IMR-90 (cell line): ENCODE measurements at regions not wholly inside any gene's neighbourhood (a gene's known extent, or its start where the extent isn't known, plus 50 kb on each side); places are given as distances from the start of the nearest gene placed in this dataset.

Experiments
- ATAC-seq: fragments of 200-7000 bp; cut with Tn5 transposase; 2 replicates; pipeline ENCODE4 v1.9.1; 2020; ENCODE audit warnings: low read depth, mild to moderate bottlenecking, moderate library complexity
- BruUV-seq: library from RNA; stranded (reverse); fragments of 400-500 nt; replicated peaks from 2 replicates; lab custom pipeline; 2021; lab: Mats Ljungman, UMichigan
- CTCF ChIA-PET: fragments of 300-600 bp; formaldehyde crosslinking; extraction: SDS; loops from one replicate; lab custom pipeline; 2021; ENCODE audit warnings: antibody characterized with exemption; lab: Yijun Ruan, JAX
- POLR2A ChIA-PET: fragments of 300-600 bp; sonication (Branson Sonifier 250); formaldehyde crosslinking; loops from one replicate; lab custom pipeline; 2022; ENCODE audit warnings: antibody characterized with exemption; ENCODE audit not compliant: unreplicated experiment; lab: Charles Lee
- DNase-seq: peaks from one replicate; pipeline ENCODE4 v3.0.0; 2013
- H2AFZ ChIP-seq: replicated peaks from 2 replicates; pipeline ENCODE3; 2013; ENCODE audit warnings: low read length, mild to moderate bottlenecking; ENCODE audit not compliant: poor library complexity
- H2AK5ac ChIP-seq: 2 replicates; pipeline ENCODE4 v1.6.1; 2013; ENCODE audit warnings: low read depth, low read length, inconsistent platforms
- H2AK9ac ChIP-seq: replicated peaks from 2 replicates; pipeline ENCODE3; 2013; ENCODE audit warnings: mild to moderate bottlenecking, low read depth, low read length, moderate library complexity; ENCODE audit not compliant: poor library complexity
- H2BK120ac ChIP-seq: 2 replicates; pipeline ENCODE4 v1.6.1; 2013; ENCODE audit warnings: low read depth, low read length, inconsistent platforms
- H2BK15ac ChIP-seq: 3 replicates; pipeline ENCODE4 v1.6.1; 2013; ENCODE audit warnings: low read depth, low read length, inconsistent platforms
- H2BK20ac ChIP-seq: 2 replicates; pipeline ENCODE4 v1.6.1; 2013; ENCODE audit warnings: low read depth, mild to moderate bottlenecking, inconsistent platforms, low read length, moderate library complexity
- H2BK5ac ChIP-seq: 2 replicates; pipeline ENCODE4 v1.6.1; 2013; ENCODE audit warnings: mild to moderate bottlenecking, low read depth, low read length, inconsistent platforms; ENCODE audit not compliant: poor library complexity, severe bottlenecking
- H3K14ac ChIP-seq: replicated peaks from 2 replicates; pipeline ENCODE4 v1.6.1; 2013; ENCODE audit warnings: low read depth, low read length, inconsistent platforms
- H3K18ac ChIP-seq: 2 replicates; pipeline ENCODE4 v1.6.1; 2013; ENCODE audit warnings: low read depth, low read length, control low read depth
- H3K23ac ChIP-seq: 2 replicates; pipeline ENCODE4 v1.6.1; 2013; ENCODE audit warnings: low read depth, low read length, inconsistent platforms
- H3K27ac ChIP-seq: 2 replicates; pipeline ENCODE4 v1.5.1; 2013; ENCODE audit warnings: mild to moderate bottlenecking, control low read depth, low read length; ENCODE audit not compliant: insufficient read depth
- H3K27me3 ChIP-seq: 2 replicates; pipeline ENCODE4 v1.6.1; 2013; ENCODE audit warnings: low read length; ENCODE audit not compliant: control insufficient read depth, insufficient read depth
- H3K36me3 ChIP-seq: 2 replicates; pipeline ENCODE4 v1.6.1; 2013; ENCODE audit warnings: low read length, mixed read lengths; ENCODE audit not compliant: control insufficient read depth, insufficient read depth
- H3K4ac ChIP-seq: 2 replicates; pipeline ENCODE4 v1.6.1; 2013; ENCODE audit warnings: low read depth, low read length, inconsistent platforms
- H3K4me1 ChIP-seq: 2 replicates; pipeline ENCODE4 v1.6.1; 2013; ENCODE audit warnings: low read length, mixed read lengths; ENCODE audit not compliant: control insufficient read depth, insufficient read depth
- H3K4me2 ChIP-seq: 2 replicates; pipeline ENCODE4 v1.6.1; 2013; ENCODE audit warnings: low read depth, mild to moderate bottlenecking, control low read depth, low read length, moderate library complexity
- H3K4me3 ChIP-seq: 2 replicates; pipeline ENCODE4 v1.5.1; 2013; ENCODE audit warnings: low read depth, mild to moderate bottlenecking, control low read depth, low read length, moderate library complexity; ENCODE audit not compliant: insufficient read depth
- H3K56ac ChIP-seq: 2 replicates; pipeline ENCODE4 v1.6.1; 2013; ENCODE audit warnings: low read length, inconsistent platforms; ENCODE audit not compliant: insufficient read depth; ENCODE audit errors: extremely low read depth
- H3K79me1 ChIP-seq, 2 experiments: 2 replicates each; pipeline ENCODE4 v1.6.1; 2013; ENCODE audit warnings: low read length in 2 of 2, inconsistent platforms in 1 of 2, low read depth in 1 of 2
- H3K9ac ChIP-seq: 2 replicates; pipeline ENCODE4 v1.6.1; 2013; ENCODE audit warnings: low read depth, low read length, control low read depth
- H3K9me1 ChIP-seq: 2 replicates; pipeline ENCODE4 v1.6.1; 2013; ENCODE audit warnings: low read length, inconsistent platforms; ENCODE audit not compliant: insufficient read depth
- H3K9me3 ChIP-seq: 2 replicates; pipeline ENCODE4 v1.6.1; 2013; ENCODE audit warnings: low read length; ENCODE audit not compliant: control insufficient read depth, insufficient read depth
- H4K20me1 ChIP-seq: 2 replicates; pipeline ENCODE4 v1.6.1; 2013; ENCODE audit warnings: low read length, inconsistent platforms; ENCODE audit not compliant: insufficient read depth
- H4K5ac ChIP-seq: 2 replicates; pipeline ENCODE4 v1.6.1; 2013; ENCODE audit warnings: mild to moderate bottlenecking, low read depth, low read length, control low read depth
- H4K8ac ChIP-seq, 2 experiments: 2 replicates each; pipeline ENCODE4 v1.6.1; 2013; ENCODE audit warnings: low read depth in 2 of 2, low read length in 2 of 2, control low read depth in 1 of 2, inconsistent platforms in 1 of 2
- H4K91ac ChIP-seq: 2 replicates; pipeline ENCODE4 v1.6.1; 2013; ENCODE audit warnings: low read depth, low read length, inconsistent platforms; ENCODE audit not compliant: insufficient read depth
- CEBPB ChIP-seq: IDR thresholded peaks from 2 replicates; pipeline ENCODE4 v1.6.1; 2012; ENCODE audit warnings: low read depth, low read length, improper control_type of control experiment
- WGBS, 2 experiments: methylation state at CpG; one replicate each; pipeline versions ENCODE4 v1.1.5 to v1.1.7; 2013; ENCODE audit warnings: missing lambda C conversion rate in 2 of 2; ENCODE audit not compliant: insufficient read length in 1 of 2; ENCODE audit errors: extremely low coverage in 2 of 2; 5-methylcytosine and 5-hydroxymethylcytosine counted together
- dilution Hi-C: fragments of 300-500 bp; cut with HindIII; formaldehyde crosslinking; loops from one replicate; pipeline ENCODE4 v1.14.3; 2018; ENCODE audit warnings: low sequenced_read_pairs; ENCODE audit not compliant: unreplicated experiment
- in situ Hi-C: fragments of 300-500 bp; cut with MboI; formaldehyde crosslinking; loops from 3 replicates; pipeline ENCODE4 v1.14.3; 2019; ENCODE audit warnings: low sequenced_read_pairs, inconsistent platforms, mixed read lengths
- intact Hi-C: fragments of 100-400 bp; cut with micrococcal nuclease; formaldehyde crosslinking; loops from 2 replicates; pipeline ENCODE4 v1.10.0; 2022

- H2BK120ac ChIP-seq = no peak overlapping the region
- H3K4me2 ChIP-seq = no peak overlapping the region
- no peak overlapping the region for H3K4me3 ChIP-seq
- no peak for TF ChIP-seq CEBPB
- no peak overlapping the region for H3K9ac ChIP-seq
- H4K20me1 ChIP-seq = no peaks in the 10 kb centered on the region
- BruUV-seq = no TSS peak
- no peak overlapping the region for H4K8ac ChIP-seq
- H4K5ac ChIP-seq = no peak overlapping the region
- no peaks in the 10 kb centered on the region for H3K4me1 ChIP-seq
- H2AK9ac ChIP-seq = no peak overlapping the region
- no peak overlapping the region for H3K14ac ChIP-seq
- ChIA-PET CTCF (interaction anchor here (0.9 to 1.2 kb wide), 2 partner anchors 11 to 211 kb away, joined by 3 to 5 read pairs; no protein-coding TSS in a partner anchor), POLR2A (no interaction called here)
- H2AK5ac ChIP-seq = no peak overlapping the region
- H3K18ac ChIP-seq = no peak overlapping the region
- dilution Hi-C loops (no loop called here), in situ Hi-C loops (no loop called here), intact Hi-C loops (loop anchor here (10.0 kb wide), 1 partner anchor 1466 kb away; no protein-coding TSS in a partner anchor)
- H3K79me1 ChIP-seq = no peaks in the 10 kb centered on the region
- no peak overlapping the region for H2BK5ac ChIP-seq
- WGBS, 2 experiments = no CpG with 5 or more reads among the region's 2 CpGs
- no peaks in the 10 kb centered on the region for H3K36me3 ChIP-seq
- no peak overlapping the region for H4K91ac ChIP-seq
- ATAC-seq = no peak
- H3K23ac ChIP-seq = no peak overlapping the region
- H3K9me3 ChIP-seq = no peaks in the 10 kb centered on the region
- H2AFZ ChIP-seq = no peak overlapping the region
- no peak overlapping the region for H2BK15ac ChIP-seq
- H3K27me3 ChIP-seq = peaks cover 10% of the 10 kb centered on the region
- H3K56ac ChIP-seq = no peak overlapping the region
- no peak for DNase-seq
- H2BK20ac ChIP-seq = no peak overlapping the region
- no peak overlapping the region for H3K27ac ChIP-seq
- H3K9me1 ChIP-seq = no peaks in the 10 kb centered on the region
- no peak overlapping the region for H3K4ac ChIP-seq
These were observed 240.5 kb downstream of the METTL4 start for GRCh38 chr18:2330764-2331163.
